HEK293 (cell line): ENCODE measurements at regions not wholly inside any gene's neighbourhood (a gene's known extent, or its start where the extent isn't known, plus 50 kb on each side); places are given as distances from the start of the nearest gene placed in this dataset.

Experiments used
- CTCF ChIA-PET: fragments of 350-600 bp; formaldehyde crosslinking; extraction: SDS; loops from one replicate; lab custom pipeline; 2021; ENCODE audit warnings: antibody characterized with exemption; lab: Yijun Ruan, JAX
- POLR2A ChIA-PET: fragments of 300-600 bp; formaldehyde crosslinking; extraction: SDS; loops from one replicate; lab custom pipeline; 2020; ENCODE audit warnings: antibody characterized with exemption, inconsistent platforms; lab: Yijun Ruan, JAX
- H3K27ac ChIP-seq: fragments of 200-500 bp; sonication (Bioruptor generic); 2 replicates; pipeline ENCODE4 v1.5.1; 2014; ENCODE audit warnings: low read depth, low read length, control low read depth, inconsistent platforms; ENCODE audit errors: extremely low read depth
- H3K36me3 ChIP-seq, 2 experiments: fragments of 200-500 bp in 1 of 2; sonication (Bioruptor generic) in 1 of 2; 1 replicate in 1 of 2; 2 replicates in 1 of 2; pipeline ENCODE4 v1.5.1; 2014 to 2017; ENCODE audit warnings: inconsistent platforms in 2 of 2, low read length in 2 of 2; ENCODE audit not compliant: control insufficient read depth in 2 of 2, insufficient read depth in 1 of 2
- H3K4me1 ChIP-seq: fragments of 200-500 bp; sonication (Bioruptor generic); 2 replicates; pipeline ENCODE4 v1.5.1; 2014; ENCODE audit warnings: mild to moderate bottlenecking, low read length, inconsistent platforms; ENCODE audit not compliant: control insufficient read depth, insufficient read depth
- H3K4me3 ChIP-seq: 2 replicates; pipeline ENCODE4 v1.5.1; 2011; ENCODE audit warnings: low read depth, mild to moderate bottlenecking, control low read depth, low read length, moderate library complexity
- H3K9me3 ChIP-seq: fragments of 200-500 bp; sonication (Bioruptor generic); 2 replicates; pipeline ENCODE4 v1.5.1; 2014; ENCODE audit warnings: low read depth, low read length, inconsistent platforms; ENCODE audit not compliant: control insufficient read depth, insufficient read depth
- ELK4 ChIP-seq: IDR thresholded peaks from 2 replicates; pipeline ENCODE4 v1.6.1; 2011; ENCODE audit warnings: mild to moderate bottlenecking, low read depth, low read length, borderline replicate concordance
- GLIS1 ChIP-seq: fragments of 450-650 bp; formaldehyde crosslinking; IDR thresholded peaks from 2 replicates; pipeline ENCODE4 v1.5.1; 2016; ENCODE audit warnings: missing biosample characterization, missing genetic modification characterization
- HOXA7 ChIP-seq: sonication (generic); formaldehyde crosslinking; IDR thresholded peaks from 2 replicates; pipeline ENCODE4 v1.8.1; 2022; ENCODE audit warnings: missing genetic modification reagents, borderline replicate concordance
- IKZF3 ChIP-seq: fragments of 450-650 bp; IDR thresholded peaks from 2 replicates; pipeline ENCODE4 v1.5.0; 2018; ENCODE audit warnings: missing biosample characterization, mild to moderate bottlenecking, missing genetic modification characterization, moderate library complexity
- SCRT2 ChIP-seq: fragments of 450-650 bp; formaldehyde crosslinking; IDR thresholded peaks from 2 replicates; pipeline ENCODE4 v1.5.1; 2016; ENCODE audit warnings: missing biosample characterization, missing genetic modification characterization
- ZBTB1 ChIP-seq: fragments of 450-650 bp; formaldehyde crosslinking; IDR thresholded peaks from 2 replicates; pipeline ENCODE4 v1.5.1; 2016; ENCODE audit warnings: missing biosample characterization, missing genetic modification characterization
- ZBTB10 ChIP-seq: fragments of 450-650 bp; formaldehyde crosslinking; IDR thresholded peaks from 2 replicates; pipeline ENCODE4 v1.5.1; 2016; ENCODE audit warnings: missing biosample characterization, missing genetic modification characterization
- ZBTB7A ChIP-seq: fragments of 450-650 bp; formaldehyde crosslinking; IDR thresholded peaks from 2 replicates; pipeline ENCODE4 v1.5.1; 2016; ENCODE audit warnings: low read depth, missing biosample characterization, missing genetic modification characterization
- ZNF133 ChIP-seq: fragments of 450-650 bp; formaldehyde crosslinking; IDR thresholded peaks from 2 replicates; pipeline ENCODE4 v1.5.1; 2016; ENCODE audit warnings: missing biosample characterization, missing genetic modification characterization
- ZNF184 ChIP-seq: fragments of 450-650 bp; IDR thresholded peaks from 2 replicates; pipeline ENCODE4 v1.5.1; 2018; ENCODE audit warnings: missing biosample characterization, mild to moderate bottlenecking, missing genetic modification characterization
- ZNF24 ChIP-seq: fragments of 450-650 bp; formaldehyde crosslinking; IDR thresholded peaks from 2 replicates; pipeline ENCODE4 v1.5.1; 2016; ENCODE audit warnings: missing biosample characterization, missing genetic modification characterization
- ZNF302 ChIP-seq: fragments of 450-650 bp; formaldehyde crosslinking; IDR thresholded peaks from 2 replicates; pipeline ENCODE4 v1.5.1; 2016; ENCODE audit warnings: missing biosample characterization, missing genetic modification characterization, low read depth
- ZNF416 ChIP-seq: fragments of 450-650 bp; formaldehyde crosslinking; IDR thresholded peaks from 2 replicates; pipeline ENCODE4 v1.5.1; 2016; ENCODE audit warnings: missing biosample characterization, missing genetic modification characterization
- ZNF621 ChIP-seq: fragments of 450-650 bp; formaldehyde crosslinking; IDR thresholded peaks from 2 replicates; pipeline ENCODE4 v1.5.1; 2017; ENCODE audit warnings: missing biosample characterization, missing genetic modification characterization
- ZNF776 ChIP-seq: fragments of 450-650 bp; formaldehyde crosslinking; IDR thresholded peaks from 2 replicates; pipeline ENCODE4 v1.5.0; 2017; ENCODE audit warnings: missing biosample characterization, missing genetic modification characterization, borderline replicate concordance
- ZXDB ChIP-seq: fragments of 450-650 bp; formaldehyde crosslinking; IDR thresholded peaks from 2 replicates; pipeline ENCODE4 v1.5.1; 2016; ENCODE audit warnings: missing biosample characterization, missing genetic modification characterization
- TF ChIP-seq, protein P1 (sequence below): fragments of 450-650 bp; formaldehyde crosslinking; IDR thresholded peaks from 2 replicates; pipeline ENCODE4 v1.5.1; 2016; ENCODE audit warnings: missing biosample characterization, missing genetic modification characterization
- TF ChIP-seq, protein P2 (sequence below): fragments of 450-650 bp; formaldehyde crosslinking; IDR thresholded peaks from 2 replicates; pipeline ENCODE4 v1.5.1; 2017; ENCODE audit warnings: missing biosample characterization, missing genetic modification characterization
- TF ChIP-seq, protein P3 (sequence below): fragments of 450-650 bp; formaldehyde crosslinking; IDR thresholded peaks from 2 replicates; pipeline ENCODE4; 2016; ENCODE audit warnings: missing biosample characterization, missing genetic modification characterization

- ChIA-PET POLR2A (no interaction called here), CTCF (interaction anchor here (0.6 kb wide), 1 partner anchor 315 kb away, joined by 3 read pairs; no protein-coding TSS in a partner anchor)
- Histone ChIP-seq H3K27ac (no peak overlapping the region), H3K9me3 (no peaks in the 10 kb centered on the region), H3K36me3 (no peaks in the 10 kb centered on the region), H3K4me1 (no peaks in the 10 kb centered on the region), H3K4me3 (no peak overlapping the region)
- TF ChIP-seq, protein P1, sequence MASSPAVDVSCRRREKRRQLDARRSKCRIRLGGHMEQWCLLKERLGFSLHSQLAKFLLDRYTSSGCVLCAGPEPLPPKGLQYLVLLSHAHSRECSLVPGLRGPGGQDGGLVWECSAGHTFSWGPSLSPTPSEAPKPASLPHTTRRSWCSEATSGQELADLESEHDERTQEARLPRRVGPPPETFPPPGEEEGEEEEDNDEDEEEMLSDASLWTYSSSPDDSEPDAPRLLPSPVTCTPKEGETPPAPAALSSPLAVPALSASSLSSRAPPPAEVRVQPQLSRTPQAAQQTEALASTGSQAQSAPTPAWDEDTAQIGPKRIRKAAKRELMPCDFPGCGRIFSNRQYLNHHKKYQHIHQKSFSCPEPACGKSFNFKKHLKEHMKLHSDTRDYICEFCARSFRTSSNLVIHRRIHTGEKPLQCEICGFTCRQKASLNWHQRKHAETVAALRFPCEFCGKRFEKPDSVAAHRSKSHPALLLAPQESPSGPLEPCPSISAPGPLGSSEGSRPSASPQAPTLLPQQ = no peak
- no peak for TF ChIP-seq ELK4
- TF ChIP-seq ZXDB (tag by site-specific recombination) = no peak
- TF ChIP-seq IKZF3 (tag by site-specific recombination) = no peak
- TF ChIP-seq ZNF184 = no peak
- no peak for TF ChIP-seq ZNF133 (tag by site-specific recombination)
- TF ChIP-seq ZBTB7A (tag by site-specific recombination) = no peak
- TF ChIP-seq SCRT2 (tag by site-specific recombination) = no peak
- TF ChIP-seq, protein P2, sequence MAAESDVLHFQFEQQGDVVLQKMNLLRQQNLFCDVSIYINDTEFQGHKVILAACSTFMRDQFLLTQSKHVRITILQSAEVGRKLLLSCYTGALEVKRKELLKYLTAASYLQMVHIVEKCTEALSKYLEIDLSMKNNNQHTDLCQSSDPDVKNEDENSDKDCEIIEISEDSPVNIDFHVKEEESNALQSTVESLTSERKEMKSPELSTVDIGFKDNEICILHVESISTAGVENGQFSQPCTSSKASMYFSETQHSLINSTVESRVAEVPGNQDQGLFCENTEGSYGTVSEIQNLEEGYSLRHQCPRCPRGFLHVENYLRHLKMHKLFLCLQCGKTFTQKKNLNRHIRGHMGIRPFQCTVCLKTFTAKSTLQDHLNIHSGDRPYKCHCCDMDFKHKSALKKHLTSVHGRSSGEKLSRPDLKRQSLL (tag by site-specific recombination) = no peak
- no peak for TF ChIP-seq ZNF621 (tag by site-specific recombination)
- TF ChIP-seq, protein P3, sequence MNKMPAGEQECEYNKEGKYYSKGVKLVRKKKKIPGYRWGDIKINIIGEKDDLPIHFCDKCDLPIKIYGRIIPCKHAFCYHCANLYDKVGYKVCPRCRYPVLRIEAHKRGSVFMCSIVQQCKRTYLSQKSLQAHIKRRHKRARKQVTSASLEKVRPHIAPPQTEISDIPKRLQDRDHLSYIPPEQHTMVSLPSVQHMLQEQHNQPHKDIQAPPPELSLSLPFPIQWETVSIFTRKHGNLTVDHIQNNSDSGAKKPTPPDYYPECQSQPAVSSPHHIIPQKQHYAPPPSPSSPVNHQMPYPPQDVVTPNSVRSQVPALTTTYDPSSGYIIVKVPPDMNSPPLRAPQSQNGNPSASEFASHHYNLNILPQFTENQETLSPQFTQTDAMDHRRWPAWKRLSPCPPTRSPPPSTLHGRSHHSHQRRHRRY (tag by site-specific recombination) = no peak
- no peak for TF ChIP-seq ZBTB10 (tag by site-specific recombination)
- no peak for TF ChIP-seq ZNF416 (tag by site-specific recombination)
- TF ChIP-seq ZNF776 = no peak
These were observed 154.3 kb downstream of the SALL1 start for GRCh38 chr16:50996830-50997186.

DNA sequence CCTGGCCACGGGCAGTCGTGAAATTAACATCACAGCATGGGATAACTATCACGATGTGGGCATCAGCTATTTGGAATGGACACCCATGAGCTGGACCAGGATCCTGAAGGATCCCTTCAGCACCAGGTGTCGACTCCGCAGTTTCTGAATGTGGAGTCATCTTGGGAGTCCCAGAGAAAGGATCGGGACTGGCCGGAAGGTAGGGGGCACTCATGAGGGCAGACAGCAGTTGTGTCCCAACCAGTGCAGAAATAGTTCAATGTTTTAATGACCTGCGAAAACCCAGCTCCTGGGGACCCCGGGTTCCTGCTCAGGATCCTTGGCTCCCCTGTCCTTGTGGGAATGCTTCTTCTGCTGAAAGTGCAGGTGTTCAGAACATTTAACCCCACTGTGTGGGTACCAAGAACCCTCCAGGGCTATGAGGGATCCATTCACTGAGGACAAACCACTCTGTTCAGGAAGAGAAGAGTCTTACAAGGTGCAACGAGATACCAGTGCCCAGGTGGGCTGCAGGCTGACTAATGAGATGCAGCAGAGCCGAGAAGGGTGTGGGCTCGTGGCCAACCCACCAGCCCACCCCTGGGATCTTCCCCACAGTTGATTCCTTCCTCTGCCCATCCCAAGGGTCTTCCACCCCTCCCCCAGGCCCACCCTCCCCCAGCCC is 154.8 kb downstream of the SALL1 start:
- Histone ChIP-seq H3K27ac (no peak overlapping the region), H3K9me3 (no peaks in the 10 kb centered on the region), H3K4me3 (no peak overlapping the region), H3K4me1 (no peaks in the 10 kb centered on the region), H3K36me3 (no peaks in the 10 kb centered on the region)
- POLR2A ChIA-PET = no interaction called here
- CTCF ChIA-PET = interaction anchor here (0.6 to 1.2 kb wide), 2 partner anchors 53 to 315 kb away, joined by 3 read pairs; no protein-coding TSS in a partner anchor
- TF ChIP-seq ZBTB1 (tag by site-specific recombination) (no peak), ZNF24 (tag by site-specific recombination) (no peak), ZNF302 (tag by site-specific recombination) (no peak), GLIS1 (tag by site-specific recombination) (no peak), HOXA7 (CRISPR knock-in tag) (no peak)
